ENCODE measurements at regions not wholly inside any gene's neighbourhood (a gene's known extent, or its start where the extent isn't known, plus 50 kb on each side); places are given as distances from the start of the nearest gene placed in this dataset.

- in situ Hi-C loops (cut with MboI) (no loop called here), intact Hi-C loops (cut with micrococcal nuclease; ENCODE audit: unreplicated experiment) (no loop called here)
- no peaks in the 10 kb centered on the region for H3K4me1 ChIP-seq (ENCODE audit: control insufficient read depth, insufficient read depth, low read length)
- no peak overlapping the region for H3K27ac ChIP-seq (ENCODE audit: control insufficient read depth, insufficient read depth)
- H3K4me3 ChIP-seq, result no peak overlapping the region
- no peak for DNase-seq (ENCODE audit: low read depth, low spot score)
- no peaks in the 10 kb centered on the region for H3K36me3 ChIP-seq (ENCODE audit: control insufficient read depth in 2 of 2, insufficient read depth in 2 of 2, low read length in 1 of 2)
- no peaks in the 10 kb centered on the region for H3K27me3 ChIP-seq (replicated peaks in 1 of 2; ENCODE audit: control insufficient read depth in 2 of 2, insufficient read depth in 2 of 2, low read length in 1 of 2)
- no peaks in the 10 kb centered on the region for H3K9me3 ChIP-seq (replicated peaks; ENCODE audit: control insufficient read depth, insufficient read depth, low read length)
- H2AFZ ChIP-seq (ENCODE audit: control insufficient read depth, low read depth, low read length), result no peak overlapping the region
- ChIA-PET RAD21 (ENCODE audit: unreplicated experiment) (no interaction called here), SMC1A (ENCODE audit: uncharacterized antibody, unreplicated experiment) (no interaction called here), POLR2A (no interaction called here), CTCF (no interaction called here)
- no peak overlapping the region for H3K4me2 ChIP-seq (ENCODE audit: control insufficient read depth, insufficient read depth)
- FAIRE-seq, result no peak
- H3K79me2 ChIP-seq (ENCODE audit: control insufficient read depth, insufficient read depth, low read length), result no peaks in the 10 kb centered on the region
- BruUV-seq (replicated peaks), result no TSS peak
- no peaks in the 10 kb centered on the region for H4K20me1 ChIP-seq (ENCODE audit: control insufficient read depth, insufficient read depth)
- 13% methylated on average over 1 of the region's 1 CpG for WGBS (ENCODE audit: insufficient coverage, insufficient replicate concordance, low lambda C conversion rate, missing lambda C conversion rate)
- ATAC-seq, result no peak
- no peak overlapping the region for H3K9ac ChIP-seq (ENCODE audit: control insufficient read depth, insufficient read depth, low read length)
- TF ChIP-seq RBBP5 (conservative IDR thresholded peaks at IDR 0.05) (no peak), TCF3 (IDR thresholded peaks at IDR 0.05; ENCODE audit: borderline replicate concordance, insufficient read depth, low read depth, low read length) (no peak), HDGF (IDR thresholded peaks at IDR 0.05) (no peak), E4F1 (IDR thresholded peaks at IDR 0.05; ENCODE audit: borderline replicate concordance, partially characterized antibody) (no peak), EGR1 (IDR thresholded peaks at IDR 0.05; ENCODE audit: borderline replicate concordance in 1 of 2, low read depth in 2 of 2, low read length in 2 of 2) (no peak), WRNIP1 (IDR thresholded peaks at IDR 0.05; ENCODE audit: borderline replicate concordance, low read depth, low read length) (no peak), HDAC2 (IDR thresholded peaks at IDR 0.05) (no peak), SPI1 (IDR thresholded peaks at IDR 0.05; ENCODE audit: borderline replicate concordance, insufficient read depth, low read depth, low read length) (no peak)
Observed at GRCh38 chr5:59976342-59976741, 82.8 kb upstream of the PDE4D start.
